IPS-20b (cell line): ENCODE measurements at regions not wholly inside any gene's neighbourhood (a gene's known extent, or its start where the extent isn't known, plus 50 kb on each side); places are given as distances from the start of the nearest gene placed in this dataset.

Experiments used
- H3K27ac ChIP-seq: one replicate; pipeline ENCODE4 v1.5.1; 2013; ENCODE audit warnings: low read length
- H3K27me3 ChIP-seq: 2 replicates; pipeline ENCODE4 v1.6.1; 2013; ENCODE audit warnings: mild to moderate bottlenecking, low read length, inconsistent platforms; ENCODE audit not compliant: insufficient read depth
- H3K36me3 ChIP-seq: 2 replicates; pipeline ENCODE4 v1.6.1; 2013; ENCODE audit warnings: low read depth, mild to moderate bottlenecking, inconsistent platforms, low read length, moderate library complexity; ENCODE audit not compliant: insufficient read depth
- H3K4me1 ChIP-seq: 2 replicates; pipeline ENCODE4 v1.6.1; 2013; ENCODE audit warnings: mild to moderate bottlenecking, control low read depth, inconsistent platforms, low read length, moderate library complexity; ENCODE audit not compliant: insufficient read depth
- H3K4me3 ChIP-seq: 2 replicates; pipeline ENCODE4 v1.5.1; 2013; ENCODE audit warnings: mild to moderate bottlenecking, low read length, inconsistent platforms
- H3K9ac ChIP-seq: 2 replicates; pipeline ENCODE4 v1.6.1; 2013; ENCODE audit warnings: low read depth, mild to moderate bottlenecking, inconsistent platforms, low read length, moderate library complexity
- H3K9me3 ChIP-seq: 2 replicates; pipeline ENCODE4 v1.6.1; 2013; ENCODE audit warnings: mild to moderate bottlenecking, low read depth, low read length, inconsistent platforms; ENCODE audit not compliant: insufficient read depth

- Histone ChIP-seq H3K9ac (no peak overlapping the region), H3K4me1 (peaks cover 12% of the 10 kb centered on the region), H3K36me3 (no peaks in the 10 kb centered on the region), H3K27me3 (no peaks in the 10 kb centered on the region), H3K27ac (no peak overlapping the region), H3K4me3 (no peak overlapping the region), H3K9me3 (no peaks in the 10 kb centered on the region)
Measured at GRCh38 chr13:54361460-54361859, 1332.8 kb downstream of the OLFM4 start.

DNA sequence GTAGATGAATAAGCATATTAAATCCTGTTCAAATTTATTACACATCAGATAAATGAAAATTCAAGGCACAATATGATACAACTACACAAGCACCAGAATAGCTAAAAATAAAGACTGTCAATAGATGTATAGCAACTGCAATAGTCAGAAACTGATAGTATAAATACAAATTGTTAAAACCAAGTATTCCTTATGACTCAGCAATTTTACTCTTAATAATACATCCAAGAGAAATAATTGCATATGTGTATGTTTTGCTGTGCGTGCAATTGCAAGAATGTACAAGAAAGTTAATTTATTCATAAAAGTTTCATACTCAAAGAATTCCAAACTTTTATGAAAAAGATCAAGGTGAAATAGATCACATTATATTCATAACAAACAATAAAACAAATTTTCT lies 1338.1 kb downstream of the OLFM4 start:
- Histone ChIP-seq H3K9ac (no peak overlapping the region), H3K27ac (no peak overlapping the region), H3K27me3 (no peaks in the 10 kb centered on the region), H3K4me1 (no peaks in the 10 kb centered on the region), H3K4me3 (no peak overlapping the region), H3K9me3 (no peaks in the 10 kb centered on the region; the same call in 1 of the 2 replicates), H3K36me3 (no peaks in the 10 kb centered on the region)

- no peak overlapping the region for H3K9ac ChIP-seq
- H3K27me3 ChIP-seq = no peaks in the 10 kb centered on the region
- H3K27ac ChIP-seq = no peak overlapping the region
- no peaks in the 10 kb centered on the region; the same call in 1 of the 2 replicates for H3K9me3 ChIP-seq
- no peaks in the 10 kb centered on the region for H3K36me3 ChIP-seq
- peaks cover under 1% of the 10 kb centered on the region; the same call in 1 of the 2 replicates for H3K4me1 ChIP-seq
- no peak overlapping the region for H3K4me3 ChIP-seq
Measured at GRCh38 chr13:54367639-54368271, 1339.1 kb downstream of the OLFM4 start.

DNA sequence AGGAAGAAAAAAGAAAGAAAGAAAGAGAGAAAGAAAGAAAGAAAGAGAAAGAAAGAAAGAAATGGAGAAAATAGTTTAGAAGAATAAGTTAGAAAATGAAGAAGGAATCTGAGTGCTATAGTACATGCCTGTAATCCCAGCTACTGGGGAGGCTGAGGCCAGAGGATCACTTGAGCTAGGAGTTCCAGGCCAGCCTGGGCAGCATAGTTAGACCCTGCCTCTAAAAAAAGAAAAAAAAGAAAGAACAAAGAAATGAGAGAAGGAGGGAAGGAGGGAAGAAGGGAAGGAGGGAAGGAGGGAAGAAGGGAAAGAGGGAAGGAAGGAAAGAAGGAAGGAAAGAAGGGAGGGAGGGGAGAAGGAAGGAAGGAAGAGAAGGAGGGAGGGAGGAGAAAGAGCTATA lies 1339.8 kb downstream of the OLFM4 start:
- peaks cover 4% of the 10 kb centered on the region; the same call in 1 of the 2 replicates for H3K4me1 ChIP-seq
- no peaks in the 10 kb centered on the region; the same call in 1 of the 2 replicates for H3K9me3 ChIP-seq
- H3K4me3 ChIP-seq = no peak overlapping the region
- no peak overlapping the region for H3K27ac ChIP-seq
- H3K9ac ChIP-seq = no peak overlapping the region
- H3K36me3 ChIP-seq = no peaks in the 10 kb centered on the region
- H3K27me3 ChIP-seq = no peaks in the 10 kb centered on the region

GRCh38 chr13:54373211-54373610 lies 1344.6 kb downstream of the OLFM4 start:
- H3K27me3 ChIP-seq = no peaks in the 10 kb centered on the region
- H3K36me3 ChIP-seq = no peaks in the 10 kb centered on the region
- H3K9ac ChIP-seq = no peak overlapping the region
- no peaks in the 10 kb centered on the region; the same call in 1 of the 2 replicates for H3K9me3 ChIP-seq
- H3K4me3 ChIP-seq = peak overlapping the region; percentile 44
- H3K4me1 ChIP-seq = peaks cover 20% of the 10 kb centered on the region; the same call in 1 of the 2 replicates
- H3K27ac ChIP-seq = no peak overlapping the region

GRCh38 chr13:54379461-54379860 lies 1350.8 kb downstream of the OLFM4 start:
- no peak overlapping the region for H3K4me3 ChIP-seq
- no peaks in the 10 kb centered on the region for H3K9me3 ChIP-seq
- no peak overlapping the region for H3K9ac ChIP-seq
- H3K27ac ChIP-seq = no peak overlapping the region
- H3K4me1 ChIP-seq = peaks cover 29% of the 10 kb centered on the region; the same call in 1 of the 2 replicates
- no peaks in the 10 kb centered on the region for H3K36me3 ChIP-seq
- peaks cover 2% of the 10 kb centered on the region; the same call in 1 of the 2 replicates for H3K27me3 ChIP-seq

DNA sequence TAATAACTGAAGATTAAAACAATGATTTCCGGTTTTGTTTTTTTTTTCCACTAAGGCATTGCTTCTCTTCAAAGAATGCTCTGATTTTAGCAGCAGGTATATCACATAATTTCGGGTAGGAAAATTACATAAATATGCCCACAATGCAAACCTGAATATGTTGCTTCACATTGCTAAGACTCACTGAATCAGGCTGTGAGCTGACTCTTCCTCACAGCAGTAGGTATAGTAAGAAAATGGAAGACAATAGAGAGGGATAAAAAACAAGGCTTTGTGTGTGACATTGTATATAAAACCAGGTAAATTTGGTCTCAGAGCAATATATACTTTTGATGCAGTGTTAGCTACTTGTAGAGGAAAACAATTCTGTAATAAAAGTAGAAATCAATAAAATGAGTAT lies 1355.0 kb downstream of the OLFM4 start:
- Histone ChIP-seq H3K36me3 (no peaks in the 10 kb centered on the region), H3K9ac (no peak overlapping the region), H3K9me3 (no peaks in the 10 kb centered on the region), H3K4me1 (peaks cover 33% of the 10 kb centered on the region; the same call in 1 of the 2 replicates), H3K27me3 (peaks cover 43% of the 10 kb centered on the region), H3K4me3 (no peak overlapping the region), H3K27ac (no peak overlapping the region)

GRCh38 chr13:54387625-54388024 lies 1359.0 kb downstream of the OLFM4 start:
- H3K27ac ChIP-seq = no peak overlapping the region
- H3K9me3 ChIP-seq = no peaks in the 10 kb centered on the region
- no peaks in the 10 kb centered on the region for H3K36me3 ChIP-seq
- no peak overlapping the region; the same call in 1 of the 2 replicates for H3K4me3 ChIP-seq
- no peak overlapping the region for H3K9ac ChIP-seq
- peaks cover 52% of the 10 kb centered on the region for H3K27me3 ChIP-seq
- H3K4me1 ChIP-seq = peaks cover 25% of the 10 kb centered on the region

DNA sequence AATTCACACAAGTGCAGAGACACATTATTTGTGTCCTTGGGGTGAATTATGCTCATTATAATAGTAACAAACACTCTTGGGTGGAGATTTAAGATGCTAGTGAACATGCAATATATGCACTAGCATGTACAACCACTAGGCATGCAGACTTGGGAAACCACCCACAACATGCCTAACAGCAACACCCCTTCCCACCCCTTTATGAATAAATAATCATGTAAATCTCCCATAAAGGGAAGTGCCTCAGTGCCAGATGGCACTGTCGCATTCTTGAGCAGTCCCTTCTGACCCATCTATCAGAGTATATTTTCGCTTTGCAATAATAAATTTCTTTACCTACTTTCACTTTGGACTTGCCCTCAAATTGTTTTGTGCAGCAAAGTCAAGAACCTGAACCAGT lies 1362.2 kb downstream of the OLFM4 start:
- H3K4me3 ChIP-seq = no peak overlapping the region

DNA sequence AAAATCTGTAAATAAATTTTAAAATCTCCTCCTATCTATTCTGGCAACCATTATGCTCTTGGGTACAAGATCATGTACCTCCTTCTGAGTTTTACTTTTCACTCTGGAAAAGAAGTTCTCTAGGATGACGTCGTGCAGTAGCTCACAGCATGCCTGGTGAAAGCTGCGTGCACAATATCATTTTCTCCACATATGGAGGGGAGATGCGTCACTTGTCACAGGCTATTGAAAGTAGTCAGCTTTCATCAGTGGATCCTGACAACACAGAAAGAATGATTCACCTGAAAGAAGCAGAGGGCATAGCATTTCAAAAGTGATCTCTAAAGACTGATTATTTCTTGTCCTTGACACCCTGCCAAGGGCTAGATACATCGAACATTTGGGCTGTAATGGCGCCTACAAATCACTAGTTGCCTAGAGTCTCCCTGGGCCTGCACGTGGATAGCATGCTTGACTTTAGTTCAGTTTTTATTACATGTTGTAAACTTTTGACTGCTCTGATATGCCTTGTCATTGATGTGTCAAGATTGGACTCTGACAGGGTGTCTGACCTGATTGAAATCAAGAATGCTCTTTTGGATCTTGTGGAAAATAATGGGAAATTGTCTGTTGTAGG lies 1365.6 kb downstream of the OLFM4 start:
- Histone ChIP-seq H3K9ac (no peak overlapping the region), H3K36me3 (no peaks in the 10 kb centered on the region), H3K27ac (no peak overlapping the region), H3K9me3 (no peaks in the 10 kb centered on the region), H3K4me3 (no peak overlapping the region), H3K27me3 (peaks cover 4% of the 10 kb centered on the region; the same call in 1 of the 2 replicates), H3K4me1 (peaks cover 6% of the 10 kb centered on the region)

More for the DNA sequence above, 1362.2 kb downstream of the OLFM4 start:
- H3K4me1 ChIP-seq = peaks cover 16% of the 10 kb centered on the region
- no peaks in the 10 kb centered on the region for H3K9me3 ChIP-seq
- H3K27me3 ChIP-seq = peaks cover 37% of the 10 kb centered on the region
- no peak overlapping the region for H3K27ac ChIP-seq
- H3K36me3 ChIP-seq = no peaks in the 10 kb centered on the region
- no peak overlapping the region for H3K9ac ChIP-seq

GRCh38 chr13:54394908-54395307 lies 1366.3 kb downstream of the OLFM4 start:
- Histone ChIP-seq H3K36me3 (no peaks in the 10 kb centered on the region), H3K27ac (no peak overlapping the region), H3K27me3 (no peaks in the 10 kb centered on the region), H3K9ac (no peak overlapping the region), H3K4me1 (peaks cover 6% of the 10 kb centered on the region; the same call in 1 of the 2 replicates), H3K4me3 (no peak overlapping the region), H3K9me3 (no peaks in the 10 kb centered on the region)

DNA sequence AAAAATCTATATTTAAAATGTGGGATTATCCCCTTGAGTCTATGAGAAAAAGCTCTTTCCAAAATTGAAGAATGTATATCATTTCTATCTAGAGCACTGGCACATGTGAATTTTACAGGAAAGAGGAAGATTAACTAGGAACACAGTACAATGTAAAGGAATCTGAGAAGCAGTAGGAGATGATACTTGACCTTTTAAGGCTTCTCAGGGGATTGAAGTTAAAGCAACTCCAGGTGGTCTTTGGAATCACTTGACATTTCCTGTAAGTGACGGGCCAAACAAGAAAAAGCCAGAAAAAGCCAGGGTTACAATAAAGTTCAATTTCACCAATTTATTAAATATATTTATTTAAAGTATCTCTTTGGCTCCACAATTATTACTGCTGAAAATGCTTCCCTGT lies 1373.9 kb downstream of the OLFM4 start:
- Histone ChIP-seq H3K9ac (no peak overlapping the region), H3K27ac (no peak overlapping the region), H3K36me3 (no peaks in the 10 kb centered on the region), H3K9me3 (0 out of 2 replicates have a peak, but pooled peaks cover 3% of the 10 kb centered on the region), H3K27me3 (no peaks in the 10 kb centered on the region), H3K4me1 (no peaks in the 10 kb centered on the region), H3K4me3 (no peak overlapping the region)
